Activated CD4-positive, alpha-beta T cell treated with anti-CD3 and anti-CD28 coated beads, Interleukin-2, amount 50 U/mL, for 16 hours (primary cell): ENCODE measurements at regions not wholly inside any gene's neighbourhood (a gene's known extent, or its start where the extent isn't known, plus 50 kb on each side); places are given as distances from the start of the nearest gene placed in this dataset.
"Not testable (repeated sequence)": the region's sequence is repeated elsewhere in the genome, so short reads cannot be mapped to it uniquely, and the experiment has no call there.

Source experiments
- DNase-seq: peaks from one replicate; pipeline ENCODE4 v3.0.0-alpha.2; 2020

- not testable (repeated sequence) for DNase-seq
These were observed 81.1 kb downstream of the THSD1 start for GRCh38 chr13:52324831-52325230.

- DNase-seq, result no peak
These were observed 86.1 kb downstream of the THSD1 start for GRCh38 chr13:52319876-52320275.

- DNase-seq, result not testable (repeated sequence)
These were observed 96.1 kb downstream of the THSD1 start for GRCh38 chr13:52309833-52310232.

GRCh38 chr13:52306336-52306735 lies 99.6 kb downstream of the THSD1 start:
- DNase-seq, result not testable (repeated sequence)

GRCh38 chr13:52303098-52303497 lies 102.9 kb downstream of the THSD1 start:
- DNase-seq, result not testable (repeated sequence)

GRCh38 chr13:52302688-52303087 lies 103.3 kb downstream of the THSD1 start:
- DNase-seq, result not testable (repeated sequence)

- not testable (repeated sequence) for DNase-seq
These were observed 104.1 kb downstream of the THSD1 start for GRCh38 chr13:52301810-52302400.

- DNase-seq, result not testable (repeated sequence)
These were observed 107.8 kb downstream of the THSD1 start for GRCh38 chr13:52298079-52298661.

GRCh38 chr13:52288891-52289290 lies 117.1 kb downstream of the THSD1 start:
- DNase-seq, result not testable (repeated sequence)

GRCh38 chr13:52281387-52281786 lies 122.0 kb upstream of the NEK3 start:
- not testable (repeated sequence) for DNase-seq

GRCh38 chr13:52279408-52279807 lies 120.0 kb upstream of the NEK3 start:
- DNase-seq, result not testable (repeated sequence)

GRCh38 chr13:52254299-52254698 lies 94.9 kb upstream of the NEK3 start:
- DNase-seq, result not testable (repeated sequence)

GRCh38 chr13:52240752-52241151 lies 81.4 kb upstream of the NEK3 start:
- DNase-seq, result not testable (repeated sequence)

- DNase-seq, result peak; percentile 67
These were observed 76.7 kb upstream of the NEK3 start for GRCh38 chr13:52235900-52236595.

GRCh38 chr13:52234928-52235327 lies 75.5 kb upstream of the NEK3 start:
- not testable (repeated sequence) for DNase-seq

GRCh38 chr13:52223063-52223462 lies 63.7 kb upstream of the NEK3 start:
- not testable (repeated sequence) for DNase-seq

GRCh38 chr13:52213920-52214319 lies 54.5 kb upstream of the NEK3 start:
- not testable (repeated sequence) for DNase-seq

- DNase-seq, result not testable (repeated sequence)
These were observed 53.5 kb upstream of the NEK3 start for GRCh38 chr13:52212886-52213285.

- not testable (repeated sequence) for DNase-seq
These were observed 52.0 kb upstream of the NEK3 start for GRCh38 chr13:52211416-52211776.

- not testable (repeated sequence) for DNase-seq
These were observed 51.4 kb upstream of the NEK3 start for GRCh38 chr13:52210564-52211415.
